ENCODE measurements at regions not wholly inside any gene's neighbourhood (a gene's known extent, or its start where the extent isn't known, plus 50 kb on each side); places are given as distances from the start of the nearest gene placed in this dataset.

DNA sequence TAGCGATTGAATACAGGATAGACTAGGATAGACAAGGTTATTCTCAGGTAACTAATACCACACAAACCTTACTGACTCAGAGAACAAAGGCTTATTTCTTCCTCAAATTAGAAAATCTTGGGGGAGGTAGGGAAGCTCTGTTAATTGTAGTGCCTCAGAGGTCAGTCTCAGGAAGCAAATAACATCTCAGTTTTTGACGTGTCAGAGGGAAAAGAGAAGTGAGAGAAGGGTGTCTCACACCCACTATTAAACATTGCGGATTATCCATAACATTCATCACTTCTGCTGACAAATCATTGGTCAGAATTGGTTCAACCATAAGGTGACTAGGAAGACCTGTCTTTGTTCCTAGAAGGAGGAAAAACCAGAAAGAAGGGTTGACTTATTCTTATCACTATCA lies 579.4 kb upstream of the MIR17HG start:
- TF ChIP-seq, protein P1, sequence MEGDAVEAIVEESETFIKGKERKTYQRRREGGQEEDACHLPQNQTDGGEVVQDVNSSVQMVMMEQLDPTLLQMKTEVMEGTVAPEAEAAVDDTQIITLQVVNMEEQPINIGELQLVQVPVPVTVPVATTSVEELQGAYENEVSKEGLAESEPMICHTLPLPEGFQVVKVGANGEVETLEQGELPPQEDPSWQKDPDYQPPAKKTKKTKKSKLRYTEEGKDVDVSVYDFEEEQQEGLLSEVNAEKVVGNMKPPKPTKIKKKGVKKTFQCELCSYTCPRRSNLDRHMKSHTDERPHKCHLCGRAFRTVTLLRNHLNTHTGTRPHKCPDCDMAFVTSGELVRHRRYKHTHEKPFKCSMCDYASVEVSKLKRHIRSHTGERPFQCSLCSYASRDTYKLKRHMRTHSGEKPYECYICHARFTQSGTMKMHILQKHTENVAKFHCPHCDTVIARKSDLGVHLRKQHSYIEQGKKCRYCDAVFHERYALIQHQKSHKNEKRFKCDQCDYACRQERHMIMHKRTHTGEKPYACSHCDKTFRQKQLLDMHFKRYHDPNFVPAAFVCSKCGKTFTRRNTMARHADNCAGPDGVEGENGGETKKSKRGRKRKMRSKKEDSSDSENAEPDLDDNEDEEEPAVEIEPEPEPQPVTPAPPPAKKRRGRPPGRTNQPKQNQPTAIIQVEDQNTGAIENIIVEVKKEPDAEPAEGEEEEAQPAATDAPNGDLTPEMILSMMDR (IDR thresholded peaks at IDR 0.05) = no peak

DNA sequence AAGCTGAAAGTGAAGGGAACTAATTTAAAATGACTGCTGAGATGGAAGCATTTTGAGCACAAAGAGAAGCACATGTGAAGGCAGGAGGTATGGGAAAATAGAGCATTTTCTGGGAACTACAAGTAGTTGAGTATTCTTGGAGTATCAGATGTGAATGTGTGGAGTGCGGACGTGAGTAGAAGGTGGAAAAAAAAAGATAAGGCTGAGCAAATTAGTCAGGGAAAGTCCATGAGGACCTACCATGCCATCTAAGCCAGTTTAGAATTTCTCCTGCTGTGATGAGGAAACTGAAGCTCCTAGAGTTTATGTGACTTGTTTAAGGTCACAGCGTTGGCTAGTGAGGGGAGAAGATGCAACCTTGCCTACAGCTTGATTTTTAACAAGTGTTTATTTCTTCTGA lies 578.1 kb upstream of the MIR17HG start:
- Histone ChIP-seq H3K36me3 (no peaks in the 10 kb centered on the region), H3K27ac (no peak overlapping the region), H3K27me3 (no peaks in the 10 kb centered on the region), H3K4me1 (no peaks in the 10 kb centered on the region), H3K9me3 (no peaks in the 10 kb centered on the region), H3K4me3 (no peak overlapping the region)
- no peak for DNase-seq (ENCODE audit: low spot score in 2 of 2)
- TF ChIP-seq, protein P1 (IDR thresholded peaks at IDR 0.05) = no peak
- intact Hi-C loops (cut with DNase I) = no loop called here

More for the DNA sequence above, 579.4 kb upstream of the MIR17HG start:
- Histone ChIP-seq H3K36me3 (no peaks in the 10 kb centered on the region), H3K9me3 (no peaks in the 10 kb centered on the region), H3K4me3 (no peak overlapping the region), H3K4me1 (no peaks in the 10 kb centered on the region), H3K27ac (no peak overlapping the region), H3K27me3 (no peaks in the 10 kb centered on the region)
- intact Hi-C loops (cut with DNase I) = no loop called here
- no peak for DNase-seq (ENCODE audit: low spot score in 2 of 2)

DNA sequence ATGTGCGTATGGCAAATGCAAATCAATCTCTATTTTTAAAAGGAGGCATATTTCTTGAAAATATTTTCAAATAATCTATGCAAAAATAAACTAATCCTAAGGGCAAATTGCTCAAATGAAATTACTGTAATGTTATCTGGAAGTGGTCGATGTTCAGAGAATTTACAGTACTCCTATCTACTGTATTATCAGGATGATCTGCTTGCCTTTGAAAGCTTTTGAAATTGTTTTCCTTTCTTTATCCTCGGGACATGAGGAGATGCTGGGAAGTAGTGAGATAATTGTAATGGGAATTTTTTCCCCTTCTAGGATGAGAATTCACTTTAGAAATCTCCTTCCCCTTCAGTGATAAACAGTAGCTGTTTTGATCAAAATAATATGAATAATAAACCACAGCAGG lies 577.2 kb upstream of the MIR17HG start:
- TF ChIP-seq, protein P1 (IDR thresholded peaks at IDR 0.05) = no peak
- no peak overlapping the region for H3K27ac ChIP-seq
- H3K4me3 ChIP-seq = no peak overlapping the region
- H3K4me1 ChIP-seq = no peaks in the 10 kb centered on the region
- intact Hi-C loops (cut with DNase I) = no loop called here
- H3K27me3 ChIP-seq = no peaks in the 10 kb centered on the region
- H3K36me3 ChIP-seq = no peaks in the 10 kb centered on the region
- H3K9me3 ChIP-seq = no peaks in the 10 kb centered on the region
- no peak for DNase-seq (ENCODE audit: low spot score in 2 of 2)

GRCh38 chr13:90773681-90774080 lies 573.8 kb upstream of the MIR17HG start:
- no peaks in the 10 kb centered on the region for H3K9me3 ChIP-seq
- H3K4me1 ChIP-seq = no peaks in the 10 kb centered on the region
- H3K27ac ChIP-seq = no peak overlapping the region
- H3K36me3 ChIP-seq = no peaks in the 10 kb centered on the region
- H3K4me3 ChIP-seq = no peak overlapping the region
- no peak for DNase-seq (ENCODE audit: low spot score in 2 of 2)
- TF ChIP-seq, protein P1 (IDR thresholded peaks at IDR 0.05) = no peak
- intact Hi-C loops (cut with DNase I) = no loop called here
- no peaks in the 10 kb centered on the region for H3K27me3 ChIP-seq

- Histone ChIP-seq H3K27me3 (no peaks in the 10 kb centered on the region), H3K27ac (no peak overlapping the region), H3K36me3 (no peaks in the 10 kb centered on the region), H3K4me1 (no peaks in the 10 kb centered on the region), H3K4me3 (no peak overlapping the region), H3K9me3 (no peaks in the 10 kb centered on the region)
- TF ChIP-seq, protein P1 (IDR thresholded peaks at IDR 0.05) = no peak
- DNase-seq (ENCODE audit: low spot score in 2 of 2) = no peak
- intact Hi-C loops (cut with DNase I) = no loop called here
Observed at GRCh38 chr13:90776051-90776748, 571.3 kb upstream of the MIR17HG start.

- Histone ChIP-seq H3K27ac (no peak overlapping the region), H3K4me3 (no peak overlapping the region), H3K9me3 (no peaks in the 10 kb centered on the region), H3K27me3 (no peaks in the 10 kb centered on the region), H3K4me1 (no peaks in the 10 kb centered on the region), H3K36me3 (no peaks in the 10 kb centered on the region)
- intact Hi-C loops (cut with DNase I) = no loop called here
- no peak for DNase-seq (ENCODE audit: low spot score in 2 of 2)
- TF ChIP-seq, protein P1 (IDR thresholded peaks at IDR 0.05) = no peak
Observed at GRCh38 chr13:90783273-90783672, 564.2 kb upstream of the MIR17HG start.
